ENCODE measurements at regions not wholly inside any gene's neighbourhood (a gene's known extent, or its start where the extent isn't known, plus 50 kb on each side); places are given as distances from the start of the nearest gene placed in this dataset.

- TF ChIP-seq CTCF (IDR thresholded peaks at IDR 0.05) (no peak), POLR2A (IDR thresholded peaks at IDR 0.05) (no peak)
Measured at GRCh38 chr16:9539346-9539745, 447.9 kb downstream of the HAPSTR1 start.
